GM23248 (cell line): ENCODE measurements at regions not wholly inside any gene's neighbourhood (a gene's known extent, or its start where the extent isn't known, plus 50 kb on each side); places are given as distances from the start of the nearest gene placed in this dataset.
A peak's percentile ranks its signal among the peaks of the same experiment; 100 is the strongest.
"Not testable (repeated sequence)": the region's sequence is repeated elsewhere in the genome, so short reads cannot be mapped to it uniquely, and the experiment has no call there.

Source experiments
- DNase-seq: peaks from one replicate; pipeline ENCODE4 v3.0.0-alpha.2; 2015
- H2AFZ ChIP-seq: fragments of 200-600 bp; sonication (generic); 2 replicates; pipeline ENCODE4 v1.6.1; 2016; ENCODE audit warnings: antibody characterized with exemption
- H3F3A ChIP-seq: fragments of 200-600 bp; sonication (generic); 2 replicates; pipeline ENCODE4 v1.6.1; 2016; ENCODE audit warnings: mild to moderate bottlenecking, antibody characterized with exemption, mixed run types; ENCODE audit not compliant: insufficient read depth
- H3K27ac ChIP-seq: fragments of 200-600 bp; sonication (generic); 2 replicates; pipeline ENCODE4 v1.5.1; 2016; ENCODE audit warnings: mild to moderate bottlenecking
- H3K27me3 ChIP-seq: fragments of 200-600 bp; sonication (generic); replicated peaks from 2 replicates; pipeline ENCODE4 v1.6.1; 2016; ENCODE audit warnings: mild to moderate bottlenecking; ENCODE audit not compliant: insufficient read depth
- H3K36me3 ChIP-seq: fragments of 200-600 bp; sonication (generic); 2 replicates; pipeline ENCODE4 v1.6.1; 2016; ENCODE audit warnings: low read depth, mild to moderate bottlenecking
- H3K4me1 ChIP-seq: fragments of 200-600 bp; sonication (generic); 2 replicates; pipeline ENCODE4 v1.6.1; 2016; ENCODE audit warnings: mild to moderate bottlenecking; ENCODE audit not compliant: insufficient read depth
- H3K4me2 ChIP-seq: fragments of 200-600 bp; sonication (generic); one replicate; pipeline ENCODE4 v1.6.1; 2016; ENCODE audit warnings: mild to moderate bottlenecking; ENCODE audit not compliant: unreplicated experiment
- H3K4me3 ChIP-seq: fragments of 200-600 bp; sonication (generic); 2 replicates; pipeline ENCODE4 v1.5.1; 2016; ENCODE audit warnings: mild to moderate bottlenecking
- H3K79me2 ChIP-seq: fragments of 200-600 bp; sonication (generic); 2 replicates; pipeline ENCODE4 v1.6.1; 2016; ENCODE audit warnings: mild to moderate bottlenecking; ENCODE audit not compliant: insufficient read depth
- H3K9ac ChIP-seq: fragments of 200-600 bp; sonication (generic); 2 replicates; pipeline ENCODE4 v1.6.1; 2016; ENCODE audit warnings: mild to moderate bottlenecking
- H3K9me2 ChIP-seq: fragments of 200-600 bp; sonication (generic); 2 replicates; pipeline ENCODE4 v1.6.1; 2016; ENCODE audit warnings: mixed run types, mild to moderate bottlenecking, moderate library complexity; ENCODE audit not compliant: insufficient read depth
- H3K9me3 ChIP-seq: fragments of 200-600 bp; sonication (generic); one replicate; pipeline ENCODE4 v1.6.1; 2017; ENCODE audit warnings: low read depth
- H4K20me1 ChIP-seq: fragments of 200-600 bp; sonication (generic); 2 replicates; pipeline ENCODE4 v1.6.0; 2016; ENCODE audit not compliant: insufficient read depth
- EZH2 ChIP-seq: fragments of 200-600 bp; sonication (generic); IDR thresholded peaks from 2 replicates; pipeline ENCODE4 v1.6.1; 2018; ENCODE audit warnings: antibody characterized with exemption, mild to moderate bottlenecking; ENCODE audit not compliant: insufficient read depth, poor library complexity, severe bottlenecking
- EZH2phosphoT487 ChIP-seq: fragments of 200-600 bp; sonication (generic); IDR thresholded peaks from 2 replicates; pipeline ENCODE4 v1.6.1; 2018; ENCODE audit warnings: antibody characterized with exemption, moderate library complexity, mild to moderate bottlenecking, low read depth; ENCODE audit not compliant: insufficient read depth
- WGBS, 2 experiments: methylation state at CpG; one replicate each; pipeline ENCODE4 v1.1.6; 2015 to 2017; ENCODE audit warnings: low lambda C conversion rate in 2 of 2, low coverage in 1 of 2; ENCODE audit errors: missing lambda C conversion rate in 2 of 2; 5-methylcytosine and 5-hydroxymethylcytosine counted together
- in situ Hi-C: fragments of 300-500 bp; cut with MboI; formaldehyde crosslinking; loops from 2 replicates; pipeline ENCODE4 v1.15.0; 2020

DNA sequence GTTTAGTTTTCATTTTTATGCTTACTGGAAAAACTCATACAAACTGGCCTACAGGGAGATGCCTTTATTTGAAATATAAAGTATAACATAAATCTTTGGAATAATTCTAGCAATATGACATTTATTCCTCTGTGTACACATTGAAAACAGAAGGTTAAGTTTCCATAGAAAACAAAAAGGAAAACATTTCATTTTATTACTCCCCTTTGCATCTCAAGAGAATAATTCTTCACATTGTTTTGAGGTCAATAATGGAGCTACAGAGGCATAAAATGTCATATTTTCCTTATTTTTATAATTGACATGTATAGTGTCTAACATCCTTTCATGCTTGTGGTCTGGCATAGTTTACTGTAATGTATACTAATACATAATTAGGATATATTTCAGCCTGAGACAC lies 187.6 kb upstream of the AGTR1 start:
- in situ Hi-C loops, result no loop called here
- no peak overlapping the region for H2AFZ ChIP-seq
- H3K4me1 ChIP-seq, result peaks cover 22% of the 10 kb centered on the region
- no peak overlapping the region for H3K4me3 ChIP-seq
- H3K9me2 ChIP-seq, result no peaks in the 10 kb centered on the region
- H3F3A ChIP-seq, result peaks cover 17% of the 10 kb centered on the region; the same call in 1 of the 2 replicates
- no peaks in the 10 kb centered on the region for H4K20me1 ChIP-seq
- no peak for TF ChIP-seq EZH2
- no peak for TF ChIP-seq EZH2phosphoT487
- H3K36me3 ChIP-seq, result no peaks in the 10 kb centered on the region
- DNase-seq, result no peak
- H3K9ac ChIP-seq, result no peak overlapping the region
- no peaks in the 10 kb centered on the region for H3K9me3 ChIP-seq
- no peaks in the 10 kb centered on the region for H3K27me3 ChIP-seq
- no peaks in the 10 kb centered on the region for H3K79me2 ChIP-seq
- H3K4me2 ChIP-seq, result no peak overlapping the region
- no peak overlapping the region for H3K27ac ChIP-seq

- H3K4me2 ChIP-seq, result no peak overlapping the region
- no peak overlapping the region for H3K4me3 ChIP-seq
- no peak overlapping the region for H2AFZ ChIP-seq
- no peaks in the 10 kb centered on the region for H4K20me1 ChIP-seq
- DNase-seq, result no peak
- in situ Hi-C loops, result no loop called here
- H3K79me2 ChIP-seq, result no peaks in the 10 kb centered on the region
- H3K27me3 ChIP-seq, result no peaks in the 10 kb centered on the region
- H3K27ac ChIP-seq, result no peak overlapping the region
- H3K4me1 ChIP-seq, result peaks cover 22% of the 10 kb centered on the region
- TF ChIP-seq EZH2phosphoT487, result no peak
- no peak for TF ChIP-seq EZH2
- H3K9ac ChIP-seq, result no peak overlapping the region
- no peaks in the 10 kb centered on the region for H3K36me3 ChIP-seq
- no peaks in the 10 kb centered on the region for H3K9me2 ChIP-seq
- H3F3A ChIP-seq, result peaks cover 17% of the 10 kb centered on the region; the same call in 1 of the 2 replicates
- H3K9me3 ChIP-seq, result no peaks in the 10 kb centered on the region
Measured at GRCh38 chr3:148510561-148510960, 187.1 kb upstream of the AGTR1 start.

DNA sequence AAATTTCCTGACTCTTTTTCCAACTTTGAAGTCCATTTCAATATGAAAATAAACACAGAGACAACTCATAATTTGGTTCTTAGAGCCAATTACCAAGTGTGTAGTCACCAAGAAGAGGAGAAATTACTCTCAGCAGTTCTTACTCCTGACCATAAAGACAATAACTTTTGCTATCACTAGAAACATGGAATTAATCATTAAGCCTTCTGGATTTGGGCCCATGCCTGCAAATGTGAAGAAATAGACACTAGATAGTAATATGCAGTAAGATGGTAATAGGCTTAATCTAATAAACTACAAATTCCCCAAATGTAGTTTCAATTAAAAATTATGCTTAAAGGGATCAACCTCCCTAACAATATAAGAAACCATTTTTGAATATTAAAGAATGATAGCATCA lies 185.1 kb upstream of the AGTR1 start:
- H3K9me2 ChIP-seq, result no peaks in the 10 kb centered on the region
- H3K79me2 ChIP-seq, result no peaks in the 10 kb centered on the region
- in situ Hi-C loops, result no loop called here
- peak; percentile 22 for DNase-seq
- peaks cover 22% of the 10 kb centered on the region for H3K4me1 ChIP-seq
- H3K9ac ChIP-seq, result no peak overlapping the region
- no peaks in the 10 kb centered on the region for H3K36me3 ChIP-seq
- H4K20me1 ChIP-seq, result no peaks in the 10 kb centered on the region
- peaks cover 17% of the 10 kb centered on the region; the same call in 1 of the 2 replicates for H3F3A ChIP-seq
- H3K27ac ChIP-seq, result peak overlapping the region; percentile 42
- no peaks in the 10 kb centered on the region for H3K9me3 ChIP-seq
- H2AFZ ChIP-seq, result no peak overlapping the region
- H3K27me3 ChIP-seq, result no peaks in the 10 kb centered on the region
- TF ChIP-seq EZH2phosphoT487 (no peak), EZH2 (no peak)
- H3K4me2 ChIP-seq, result peak overlapping the region; percentile 35
- peak overlapping the region; percentile 21; the same call in 1 of the 2 replicates for H3K4me3 ChIP-seq

DNA sequence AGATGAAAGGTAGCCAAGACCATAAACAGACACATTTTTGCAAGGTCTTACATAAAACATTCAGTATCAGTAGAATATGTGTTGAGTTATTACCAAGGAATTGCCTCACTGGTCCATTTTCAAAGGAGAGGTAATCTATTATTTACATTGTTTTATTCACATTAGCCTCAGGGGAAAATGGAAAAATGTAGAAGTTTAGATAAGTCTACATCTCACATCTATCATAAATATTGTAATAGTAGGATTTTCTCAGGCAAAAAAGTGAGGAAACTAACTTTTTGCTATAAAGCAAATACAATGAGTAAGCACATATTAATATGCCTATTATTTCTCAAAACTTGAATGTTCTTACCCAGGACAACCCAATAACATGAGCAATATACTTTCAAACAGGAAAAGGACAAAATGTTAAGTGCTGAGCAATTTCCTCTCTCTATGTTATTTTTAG lies 184.6 kb upstream of the AGTR1 start:
- no peak for TF ChIP-seq EZH2
- TF ChIP-seq EZH2phosphoT487, result no peak
- peaks cover 17% of the 10 kb centered on the region; the same call in 1 of the 2 replicates for H3F3A ChIP-seq
- peaks cover 22% of the 10 kb centered on the region for H3K4me1 ChIP-seq
- peak overlapping the region; percentile 35 for H3K4me2 ChIP-seq
- in situ Hi-C loops, result no loop called here
- H3K9ac ChIP-seq, result no peak overlapping the region
- peak; percentile 53 for DNase-seq
- peak overlapping the region; percentile 21; the same call in 1 of the 2 replicates for H3K4me3 ChIP-seq
- H3K36me3 ChIP-seq, result no peaks in the 10 kb centered on the region
- no peaks in the 10 kb centered on the region for H3K27me3 ChIP-seq
- H3K9me3 ChIP-seq, result no peaks in the 10 kb centered on the region
- no peak overlapping the region; the same call in 1 of the 2 replicates for H2AFZ ChIP-seq
- H3K9me2 ChIP-seq, result no peaks in the 10 kb centered on the region
- H3K27ac ChIP-seq, result peak overlapping the region; percentile 42
- no peaks in the 10 kb centered on the region for H4K20me1 ChIP-seq
- H3K79me2 ChIP-seq, result no peaks in the 10 kb centered on the region

DNA sequence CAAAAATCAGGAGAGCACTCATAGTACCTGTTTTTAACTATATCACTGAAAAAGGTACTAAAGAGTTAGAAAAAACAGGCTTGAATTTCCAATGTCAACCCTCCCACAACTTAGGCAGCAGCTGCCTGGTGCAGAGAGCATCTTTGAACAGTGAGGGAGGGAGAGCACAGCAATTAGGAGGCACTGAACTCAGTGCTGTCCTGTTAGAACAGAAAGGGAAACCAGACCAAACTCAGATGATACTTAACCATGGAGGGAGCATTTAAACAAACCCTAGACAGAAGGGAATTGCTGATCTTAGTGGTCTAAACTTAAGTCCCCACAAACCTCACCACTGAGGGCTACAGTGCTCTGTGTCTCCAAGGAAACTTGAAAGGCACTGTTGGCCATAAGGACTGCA lies 179.2 kb upstream of the AGTR1 start:
- H3K9ac ChIP-seq, result no peak overlapping the region
- no peaks in the 10 kb centered on the region for H4K20me1 ChIP-seq
- no peaks in the 10 kb centered on the region for H3K79me2 ChIP-seq
- in situ Hi-C loops, result no loop called here
- H3K27me3 ChIP-seq, result no peaks in the 10 kb centered on the region
- H3K4me1 ChIP-seq, result peaks cover 5% of the 10 kb centered on the region
- H2AFZ ChIP-seq, result no peak overlapping the region
- no peak overlapping the region for H3K4me2 ChIP-seq
- H3F3A ChIP-seq, result peaks cover under 1% of the 10 kb centered on the region; the same call in 1 of the 2 replicates
- no peak overlapping the region for H3K27ac ChIP-seq
- no peak overlapping the region for H3K4me3 ChIP-seq
- no peaks in the 10 kb centered on the region for H3K36me3 ChIP-seq
- no peak for DNase-seq
- H3K9me2 ChIP-seq, result no peaks in the 10 kb centered on the region
- no peaks in the 10 kb centered on the region for H3K9me3 ChIP-seq
- TF ChIP-seq EZH2phosphoT487, result no peak
- no peak for TF ChIP-seq EZH2

- H3K4me1 ChIP-seq, H3K27ac ChIP-seq, H3K9me2 ChIP-seq, H3K36me3 ChIP-seq, H3K9me3 ChIP-seq, H2AFZ ChIP-seq, H3K27me3 ChIP-seq, H3K79me2 ChIP-seq, H4K20me1 ChIP-seq, H3F3A ChIP-seq, H3K4me2 ChIP-seq, H3K9ac ChIP-seq, DNase-seq, H3K4me3 ChIP-seq, in situ Hi-C loops: not testable (repeated sequence)
- WGBS, 2 experiments, result 85% methylated on average over 13 of the region's 13 CpGs
Measured at GRCh38 chr3:148525621-148526020, 172.1 kb upstream of the AGTR1 start.
